ENCODE measurements at regions not wholly inside any gene's neighbourhood (a gene's known extent, or its start where the extent isn't known, plus 50 kb on each side); places are given as distances from the start of the nearest gene placed in this dataset.

DNA sequence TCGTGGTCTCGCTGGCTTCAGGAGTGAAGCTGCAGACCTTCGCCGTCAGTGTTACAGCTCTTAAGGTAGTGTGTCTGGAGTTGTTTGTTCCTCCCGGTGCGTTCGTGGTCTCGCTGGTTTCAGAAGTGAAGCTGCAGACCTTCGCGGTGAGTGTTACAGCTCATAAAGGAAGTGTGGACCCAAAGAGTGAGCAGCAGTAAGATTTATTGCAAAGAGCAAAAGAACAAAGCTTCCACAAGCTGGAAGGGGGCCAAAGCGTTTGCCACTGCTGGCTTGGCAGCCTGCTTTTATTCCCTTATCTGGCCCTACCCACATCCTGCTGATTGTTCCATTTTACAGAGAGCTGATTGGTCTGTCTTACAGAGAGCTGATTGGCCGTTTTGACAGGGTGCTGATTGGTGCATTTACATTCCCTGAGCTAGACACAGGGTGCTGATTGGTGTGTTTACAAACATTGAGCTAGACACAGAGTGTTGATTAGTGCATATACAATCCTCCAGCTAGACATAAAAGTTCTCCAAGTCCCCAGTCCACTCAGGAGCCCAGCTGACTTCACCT lies 1256.0 kb downstream of the STIM2 start:
- DNase-seq: peak; percentile 11

GRCh38 chr4:28117084-28117682 lies 1256.5 kb downstream of the STIM2 start:
- DNase-seq: no peak

DNA sequence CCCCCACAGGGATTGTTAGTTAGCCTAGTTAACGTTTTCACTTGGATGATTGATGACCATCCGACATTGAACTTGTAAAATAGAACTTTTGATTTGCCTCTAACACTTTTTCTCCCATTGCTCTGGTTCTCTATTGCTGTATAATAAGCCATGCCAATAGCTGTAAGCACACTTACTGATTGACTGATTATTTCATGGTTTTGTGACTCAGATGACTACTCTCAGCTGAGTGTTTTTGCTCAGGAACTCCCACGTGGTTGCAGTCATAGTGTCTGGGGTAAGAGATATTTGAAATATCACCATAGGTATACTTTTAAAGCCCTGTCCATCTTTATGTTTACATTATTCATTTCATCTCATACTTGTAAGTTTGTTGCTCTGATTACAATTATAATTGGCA lies 1285.5 kb downstream of the STIM2 start:
- DNase-seq: no peak

- no peak for DNase-seq
Observed at GRCh38 chr4:28148221-28148620, 1287.6 kb downstream of the STIM2 start.

- DNase-seq: no peak
Observed at GRCh38 chr4:28149762-28150161, 1289.1 kb downstream of the STIM2 start.

GRCh38 chr4:28151314-28151713 lies 1290.7 kb downstream of the STIM2 start:
- no peak for DNase-seq

GRCh38 chr4:28167411-28167810 lies 1306.8 kb downstream of the STIM2 start:
- no peak for DNase-seq

- no peak for DNase-seq
Observed at GRCh38 chr4:28176942-28177341, 1316.3 kb downstream of the STIM2 start.

DNA sequence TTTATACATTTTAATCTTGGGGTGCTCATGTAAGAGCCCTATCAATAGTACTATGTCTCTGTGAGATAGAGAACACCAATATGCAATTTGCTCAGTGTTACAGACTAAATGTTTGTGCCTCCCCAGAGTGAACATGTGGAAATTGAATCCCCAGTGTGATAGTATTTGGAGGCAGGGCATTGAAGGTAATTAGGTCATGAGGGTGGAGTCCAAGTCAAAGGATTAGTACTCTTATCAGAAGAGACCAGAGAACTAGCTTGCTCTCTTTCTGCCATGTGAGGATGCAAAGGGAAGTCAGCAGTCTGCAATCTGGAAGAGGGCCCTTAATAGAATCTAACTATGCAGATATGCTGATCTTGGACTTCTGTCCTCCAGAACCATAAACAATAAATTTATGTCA lies 1317.0 kb downstream of the STIM2 start:
- no peak for DNase-seq

GRCh38 chr4:28179126-28179525 lies 1318.5 kb downstream of the STIM2 start:
- no peak for DNase-seq

DNA sequence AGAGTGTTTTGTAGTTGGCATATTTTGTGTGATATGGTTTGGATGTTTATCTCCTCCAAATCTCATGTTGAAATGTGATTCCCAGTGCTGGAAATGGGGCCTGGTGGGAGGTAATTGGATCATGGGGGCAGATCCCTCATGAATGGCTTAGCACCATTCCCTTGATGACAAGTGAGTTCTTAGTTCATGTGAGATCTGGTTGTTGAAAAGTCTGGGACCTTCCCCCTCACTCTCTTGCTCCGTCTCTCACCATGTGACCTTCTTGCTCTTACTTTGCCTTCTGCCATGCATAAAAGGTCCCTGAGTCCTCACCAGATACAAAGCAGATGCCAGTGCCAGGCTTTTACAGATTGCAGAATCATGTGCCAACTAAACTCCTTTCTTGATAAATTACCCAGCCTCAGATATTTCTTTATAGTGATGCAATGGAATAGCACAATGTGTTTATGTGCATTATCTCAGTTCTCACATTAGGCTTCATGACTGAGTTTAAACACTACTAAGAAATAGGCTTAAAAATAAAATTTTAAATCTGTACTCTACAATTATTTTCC lies 1348.8 kb downstream of the STIM2 start:
- no peak for DNase-seq

GRCh38 chr4:28211676-28212470 lies 1351.2 kb downstream of the STIM2 start:
- DNase-seq: no peak

- DNase-seq: no peak
Observed at GRCh38 chr4:28221536-28221935, 1360.9 kb downstream of the STIM2 start.

DNA sequence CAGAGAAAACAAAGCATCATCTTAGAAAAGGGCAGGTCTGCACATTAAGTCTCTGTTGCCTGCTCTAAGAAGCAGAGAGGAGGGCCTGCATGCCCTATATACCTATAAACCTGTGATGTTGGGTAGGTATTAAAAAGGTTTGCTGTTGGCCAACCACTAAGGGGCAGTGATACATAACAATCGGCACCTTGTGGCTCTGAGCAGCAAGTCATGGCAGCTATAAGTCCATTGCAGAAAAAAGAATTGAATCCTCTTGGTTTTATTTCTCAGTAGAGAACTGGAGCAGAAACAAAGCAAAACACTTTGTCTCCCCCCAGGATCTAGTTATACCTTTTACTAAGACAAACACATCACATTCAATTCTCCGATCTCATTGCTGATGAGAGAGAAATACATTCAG lies 1364.4 kb downstream of the STIM2 start:
- no peak for DNase-seq

DNA sequence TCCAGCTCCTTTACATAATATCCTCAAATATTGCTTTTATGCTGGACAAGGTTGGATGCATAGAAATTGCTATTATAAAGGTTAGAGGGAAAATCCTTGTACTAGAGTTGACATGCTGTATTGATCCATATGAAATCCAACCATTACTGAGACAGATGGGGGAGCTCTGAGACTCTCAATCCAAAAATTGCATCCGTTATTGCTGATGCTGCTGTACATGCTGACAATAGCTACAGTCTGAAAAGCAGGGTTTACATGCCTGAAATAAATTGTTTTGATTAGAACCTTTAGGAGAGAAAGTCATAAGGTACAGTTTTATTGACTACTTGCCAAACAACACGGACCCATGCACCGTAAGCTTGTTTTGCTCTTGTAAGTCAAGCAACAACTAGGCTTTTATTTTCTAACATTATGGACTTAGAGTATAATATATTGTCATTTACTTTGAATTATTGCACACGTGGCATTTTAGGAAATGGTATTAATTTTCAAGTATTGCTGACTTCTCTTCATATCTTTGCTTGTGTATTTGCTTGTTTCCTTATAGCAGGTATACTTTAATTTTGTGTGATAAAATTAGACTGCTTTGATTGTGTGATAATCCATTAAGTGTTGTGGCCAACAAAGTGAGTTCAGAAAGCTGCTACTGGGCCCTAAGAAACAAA lies 1365.2 kb downstream of the STIM2 start:
- no peak for DNase-seq

DNA sequence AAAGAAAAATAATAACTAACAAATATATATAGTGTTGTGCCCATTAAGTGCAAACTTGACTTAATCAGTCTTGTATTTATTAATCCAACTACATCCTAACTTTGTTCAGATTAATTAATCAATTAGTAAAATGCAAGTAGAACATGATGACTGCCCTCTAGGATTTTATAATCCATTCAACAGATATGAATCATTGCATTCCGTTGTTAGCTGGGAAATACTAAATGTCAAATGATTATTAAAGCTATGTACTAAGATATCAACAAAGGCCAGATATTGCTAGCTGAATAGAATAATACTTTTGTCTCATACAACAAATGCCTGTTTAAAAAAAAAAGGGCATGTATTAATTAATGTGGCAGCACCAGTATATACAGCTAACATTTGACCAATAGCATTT lies 1366.3 kb downstream of the STIM2 start:
- DNase-seq: no peak

DNA sequence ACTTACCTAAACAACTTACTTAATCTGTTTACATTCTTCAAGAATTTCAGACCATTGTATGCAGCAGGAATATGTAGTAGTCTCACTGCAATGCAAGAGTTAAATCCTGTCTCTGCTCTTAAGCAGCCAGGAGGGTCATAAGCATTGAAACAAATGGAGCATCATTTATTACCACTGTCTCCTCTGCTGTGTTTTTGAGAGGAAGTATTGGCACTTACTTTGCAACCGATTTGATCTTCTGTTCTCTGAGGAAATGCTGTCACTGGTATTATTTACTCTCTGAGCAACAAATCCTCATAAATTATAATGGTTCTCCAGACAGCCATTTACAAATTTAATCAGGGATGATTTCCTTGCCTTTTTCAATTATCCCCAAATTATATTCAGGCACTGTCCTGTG lies 1367.1 kb downstream of the STIM2 start:
- no peak for DNase-seq

GRCh38 chr4:28228561-28229491 lies 1368.2 kb downstream of the STIM2 start:
- no peak for DNase-seq

GRCh38 chr4:28232376-28232775 lies 1371.7 kb downstream of the STIM2 start:
- no peak for DNase-seq

GRCh38 chr4:28232951-28233350 lies 1372.3 kb downstream of the STIM2 start:
- no peak for DNase-seq

- DNase-seq: no peak
Observed at GRCh38 chr4:28233724-28234123, 1373.1 kb downstream of the STIM2 start.

DNA sequence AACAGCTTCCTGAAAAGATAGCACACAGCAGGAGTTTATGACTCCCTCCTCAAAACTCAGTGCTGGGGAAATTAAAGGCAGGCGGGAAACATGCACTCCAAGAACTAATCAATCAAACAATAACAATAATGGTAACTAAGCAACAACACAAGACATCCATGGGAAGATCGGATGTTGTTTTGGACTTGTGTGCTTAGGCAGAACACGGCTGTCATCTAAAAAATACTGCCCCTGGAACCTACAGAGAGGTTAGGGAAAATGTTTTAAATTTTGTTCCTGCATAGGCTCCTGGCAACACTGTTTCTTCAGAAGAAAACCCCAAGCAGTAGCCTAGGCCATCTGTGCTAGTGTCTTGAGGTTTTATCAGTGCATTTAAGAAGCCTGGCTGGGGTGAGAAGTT lies 1378.2 kb downstream of the STIM2 start:
- DNase-seq: no peak
